H1 (cell line): ENCODE measurements at regions not wholly inside any gene's neighbourhood (a gene's known extent, or its start where the extent isn't known, plus 50 kb on each side); places are given as distances from the start of the nearest gene placed in this dataset.

ENCODE experiments used
- CHD7 ChIP-seq: fragments of 300-600 bp; sonication (generic); IDR thresholded peaks from 2 replicates; pipeline ENCODE4 v1.7.1; 2012; ENCODE audit warnings: low read length, moderate library complexity, mild to moderate bottlenecking, inconsistent platforms; ENCODE audit not compliant: insufficient replicate concordance
- CTCF ChIP-seq, 3 experiments: IDR thresholded peaks; 1 replicate in 2 of 3; 2 replicates in 1 of 3; pipeline versions ENCODE4 v1.5.1 to v1.6.1; 2011; ENCODE audit warnings: low read length in 3 of 3, mild to moderate bottlenecking in 3 of 3, inconsistent platforms in 2 of 3, low read depth in 1 of 3, moderate library complexity in 1 of 3; ENCODE audit not compliant: insufficient read depth in 1 of 3; ENCODE audit errors: control extremely low read depth in 1 of 3
- EGR1 ChIP-seq: IDR thresholded peaks from 2 replicates; pipeline ENCODE4 v1.6.1; 2011; ENCODE audit warnings: low read depth, low read length, borderline replicate concordance
- GABPA ChIP-seq: IDR thresholded peaks from 2 replicates; pipeline ENCODE4 v1.6.1; 2011; ENCODE audit warnings: mild to moderate bottlenecking, low read length, moderate library complexity, borderline replicate concordance; ENCODE audit not compliant: insufficient read depth
- HDAC2 ChIP-seq, 2 experiments: fragments of 300-600 bp in 1 of 2; sonication (generic) in 1 of 2; IDR thresholded peaks; 2 replicates each; pipeline ENCODE4 v1.6.1; 2011 to 2012; ENCODE audit warnings: low read depth in 2 of 2, low read length in 2 of 2, mild to moderate bottlenecking in 2 of 2, moderate library complexity in 2 of 2, borderline replicate concordance in 1 of 2, inconsistent platforms in 1 of 2
- JUND ChIP-seq: IDR thresholded peaks from 2 replicates; pipeline ENCODE4 v1.6.1; 2011; ENCODE audit warnings: mild to moderate bottlenecking, improper control_type of control experiment, low read length
- POLR2AphosphoS5 ChIP-seq: IDR thresholded peaks from 2 replicates; pipeline ENCODE4 v1.6.1; 2011; ENCODE audit warnings: low read depth, low read length
- SUZ12 ChIP-seq: fragments of 200-600 bp; sonication (generic); IDR thresholded peaks from 2 replicates; pipeline ENCODE4 v1.6.1; 2012; ENCODE audit warnings: mild to moderate bottlenecking, inconsistent platforms, low read length, moderate library complexity, mixed read lengths

DNA sequence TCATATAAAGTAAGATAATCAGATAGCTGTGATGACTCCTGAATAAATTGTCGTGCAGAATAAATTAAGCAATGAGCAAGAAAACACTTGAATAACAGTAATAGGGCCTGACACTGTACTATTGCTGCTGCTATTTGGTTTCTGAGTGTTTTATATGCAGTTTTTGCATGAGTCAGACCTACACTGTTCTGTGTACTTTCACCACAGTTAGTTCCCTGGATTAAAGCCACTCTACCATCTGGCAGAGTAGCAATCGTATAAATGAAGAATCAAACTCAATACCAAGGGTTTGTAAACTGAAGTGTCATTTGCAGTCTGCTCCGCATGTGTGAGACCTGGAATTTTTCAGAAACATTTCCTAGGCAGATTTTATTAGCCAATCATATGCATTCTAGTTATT, 398.6 kb upstream of the CDH7 start (continued):
- no peak for TF ChIP-seq CHD7
- no peak for TF ChIP-seq HDAC2 (IDR thresholded peaks at IDR 0.05; ENCODE audit: borderline replicate concordance in 1 of 2, low read depth in 2 of 2, low read length in 2 of 2)
- no peak for TF ChIP-seq GABPA
- TF ChIP-seq POLR2AphosphoS5: no peak
- no peak for TF ChIP-seq EGR1
- TF ChIP-seq SUZ12: no peak
- TF ChIP-seq JUND: no peak
- TF ChIP-seq CTCF (IDR thresholded peaks at IDR 0.05; ENCODE audit: control extremely low read depth in 1 of 3, insufficient read depth in 1 of 3, low read depth in 1 of 3, low read length in 3 of 3): no peak
